ENCODE measurements at regions not wholly inside any gene's neighbourhood (a gene's known extent, or its start where the extent isn't known, plus 50 kb on each side); places are given as distances from the start of the nearest gene placed in this dataset.

- H3K9me3 ChIP-seq (ENCODE audit: control insufficient read depth in 2 of 2, insufficient read depth in 1 of 2, low read length in 1 of 2) = no peaks in the 10 kb centered on the region
- no peaks in the 10 kb centered on the region for H3K4me1 ChIP-seq (ENCODE audit: control insufficient read depth in 2 of 2, insufficient read depth in 2 of 2, low read length in 2 of 2)
- no peaks in the 10 kb centered on the region for H3K36me3 ChIP-seq (ENCODE audit: control insufficient read depth in 2 of 2, insufficient read depth in 2 of 2, low read length in 1 of 2)
- no peak overlapping the region for H3K27ac ChIP-seq (ENCODE audit: low read depth in 1 of 2, low read length in 1 of 2)
- no peak overlapping the region for H3K4me3 ChIP-seq (ENCODE audit: low read length in 2 of 2)
- no peaks in the 10 kb centered on the region for H3K27me3 ChIP-seq (ENCODE audit: control insufficient read depth in 2 of 2, insufficient read depth in 1 of 2, low read length in 1 of 2)
- no peak for DNase-seq (ENCODE audit: low read depth in 6 of 9, low spot score in 9 of 9)
Observed at GRCh38 chr5:72040513-72040912, 66.8 kb upstream of the MAP1B start.

- no peak overlapping the region for H3K27ac ChIP-seq (ENCODE audit: low read depth in 1 of 2, low read length in 1 of 2)
- H3K27me3 ChIP-seq (ENCODE audit: control insufficient read depth in 2 of 2, insufficient read depth in 1 of 2, low read length in 1 of 2) = no peaks in the 10 kb centered on the region
- DNase-seq (ENCODE audit: low read depth in 6 of 9, low spot score in 9 of 9) = no peak
- no peaks in the 10 kb centered on the region for H3K9me3 ChIP-seq (ENCODE audit: control insufficient read depth in 2 of 2, insufficient read depth in 1 of 2, low read length in 1 of 2)
- H3K4me1 ChIP-seq (ENCODE audit: control insufficient read depth in 2 of 2, insufficient read depth in 2 of 2, low read length in 2 of 2) = no peaks in the 10 kb centered on the region
- WGBS = 82% methylated on average over 2 of the region's 2 CpGs
- H3K36me3 ChIP-seq (ENCODE audit: control insufficient read depth in 2 of 2, insufficient read depth in 2 of 2, low read length in 1 of 2) = no peaks in the 10 kb centered on the region
- H3K4me3 ChIP-seq (ENCODE audit: low read length in 2 of 2) = no peak overlapping the region
Observed at GRCh38 chr5:72041654-72042053, 65.6 kb upstream of the MAP1B start.

- no peaks in the 10 kb centered on the region for H3K36me3 ChIP-seq (ENCODE audit: control insufficient read depth in 2 of 2, insufficient read depth in 2 of 2, low read length in 1 of 2)
- 88% methylated on average over 1 of the region's 1 CpG for WGBS
- no peaks in the 10 kb centered on the region for H3K4me1 ChIP-seq (ENCODE audit: control insufficient read depth in 2 of 2, insufficient read depth in 2 of 2, low read length in 2 of 2)
- H3K27me3 ChIP-seq (ENCODE audit: control insufficient read depth in 2 of 2, insufficient read depth in 1 of 2, low read length in 1 of 2) = no peaks in the 10 kb centered on the region
- H3K9me3 ChIP-seq (ENCODE audit: control insufficient read depth in 2 of 2, insufficient read depth in 1 of 2, low read length in 1 of 2) = no peaks in the 10 kb centered on the region
- DNase-seq (ENCODE audit: low read depth in 6 of 9, low spot score in 9 of 9) = no peak
- H3K27ac ChIP-seq (ENCODE audit: low read depth in 1 of 2, low read length in 1 of 2) = no peak overlapping the region
- H3K4me3 ChIP-seq (ENCODE audit: low read length in 2 of 2) = no peak overlapping the region
Observed at GRCh38 chr5:72042097-72042496, 65.2 kb upstream of the MAP1B start.

- Histone ChIP-seq H3K27me3 (ENCODE audit: control insufficient read depth in 2 of 2, insufficient read depth in 1 of 2, low read length in 1 of 2) (no peaks in the 10 kb centered on the region), H3K9me3 (ENCODE audit: control insufficient read depth in 2 of 2, insufficient read depth in 1 of 2, low read length in 1 of 2) (no peaks in the 10 kb centered on the region), H3K4me3 (ENCODE audit: low read length in 2 of 2) (no peak overlapping the region), H3K36me3 (ENCODE audit: control insufficient read depth in 2 of 2, insufficient read depth in 2 of 2, low read length in 1 of 2) (no peaks in the 10 kb centered on the region), H3K27ac (ENCODE audit: low read depth in 1 of 2, low read length in 1 of 2) (no peak overlapping the region), H3K4me1 (ENCODE audit: control insufficient read depth in 2 of 2, insufficient read depth in 2 of 2, low read length in 2 of 2) (no peaks in the 10 kb centered on the region)
- WGBS = 67% methylated on average over 1 of the region's 1 CpG
- no peak for DNase-seq (ENCODE audit: low read depth in 6 of 9, low spot score in 9 of 9)
Observed at GRCh38 chr5:72045692-72046091, 61.6 kb upstream of the MAP1B start.

- WGBS = 77% methylated on average over 1 of the region's 1 CpG
- Histone ChIP-seq H3K4me1 (ENCODE audit: control insufficient read depth in 2 of 2, insufficient read depth in 2 of 2, low read length in 2 of 2) (no peaks in the 10 kb centered on the region), H3K36me3 (ENCODE audit: control insufficient read depth in 2 of 2, insufficient read depth in 2 of 2, low read length in 1 of 2) (no peaks in the 10 kb centered on the region), H3K4me3 (ENCODE audit: low read length in 2 of 2) (no peak overlapping the region), H3K27me3 (ENCODE audit: control insufficient read depth in 2 of 2, insufficient read depth in 1 of 2, low read length in 1 of 2) (no peaks in the 10 kb centered on the region), H3K9me3 (ENCODE audit: control insufficient read depth in 2 of 2, insufficient read depth in 1 of 2, low read length in 1 of 2) (no peaks in the 10 kb centered on the region), H3K27ac (ENCODE audit: low read depth in 1 of 2, low read length in 1 of 2) (no peak overlapping the region)
- DNase-seq (ENCODE audit: low read depth in 6 of 9, low spot score in 9 of 9) = no peak
Observed at GRCh38 chr5:72046106-72046505, 61.2 kb upstream of the MAP1B start.

GRCh38 chr5:72055636-72056035 lies 51.6 kb upstream of the MAP1B start:
- no peaks in the 10 kb centered on the region for H3K27me3 ChIP-seq (ENCODE audit: control insufficient read depth in 2 of 2, insufficient read depth in 1 of 2, low read length in 1 of 2)
- no peak overlapping the region for H3K27ac ChIP-seq (ENCODE audit: low read depth in 1 of 2, low read length in 1 of 2)
- no peaks in the 10 kb centered on the region for H3K9me3 ChIP-seq (ENCODE audit: control insufficient read depth in 2 of 2, insufficient read depth in 1 of 2, low read length in 1 of 2)
- WGBS = 91% methylated on average over 1 of the region's 1 CpG
- no peaks in the 10 kb centered on the region for H3K4me1 ChIP-seq (ENCODE audit: control insufficient read depth in 2 of 2, insufficient read depth in 2 of 2, low read length in 2 of 2)
- H3K36me3 ChIP-seq (ENCODE audit: control insufficient read depth in 2 of 2, insufficient read depth in 2 of 2, low read length in 1 of 2) = no peaks in the 10 kb centered on the region
- H3K4me3 ChIP-seq (ENCODE audit: low read length in 2 of 2) = no peak overlapping the region
- DNase-seq (ENCODE audit: low read depth in 6 of 9, low spot score in 9 of 9) = no peak

All from thymus (tissue), 11 donors.